Germinal center (tissue), 1 donor: ENCODE measurements at regions not wholly inside any gene's neighbourhood (a gene's known extent, or its start where the extent isn't known, plus 50 kb on each side); places are given as distances from the start of the nearest gene placed in this dataset.
A peak's percentile ranks its signal among the peaks of the same experiment; 100 is the strongest.

Experiments used
- DNase-seq: peaks from one replicate; pipeline ENCODE4 v3.0.0; 2012; ENCODE audit warnings: mixed read lengths, low spot score

DNA sequence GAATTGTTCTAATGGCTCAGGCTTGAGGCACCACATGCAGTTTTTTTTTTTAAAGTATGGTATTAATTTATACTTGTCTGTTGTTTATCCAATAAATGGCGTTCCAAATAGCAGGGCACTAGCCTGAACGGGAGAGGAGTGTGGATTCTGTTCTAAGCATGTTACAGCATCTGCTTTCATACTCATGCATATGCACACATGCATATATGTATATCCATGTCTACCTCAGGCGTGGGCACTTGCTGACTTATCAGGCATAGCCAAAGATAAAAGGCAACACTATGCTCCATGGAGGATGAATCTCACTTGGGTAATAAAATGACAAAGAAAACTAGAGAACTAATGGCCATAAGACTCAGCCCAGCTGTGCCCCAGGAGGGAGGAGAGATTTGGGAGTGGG is 393.8 kb downstream of the GADD45G start:
- DNase-seq = no peak

DNA sequence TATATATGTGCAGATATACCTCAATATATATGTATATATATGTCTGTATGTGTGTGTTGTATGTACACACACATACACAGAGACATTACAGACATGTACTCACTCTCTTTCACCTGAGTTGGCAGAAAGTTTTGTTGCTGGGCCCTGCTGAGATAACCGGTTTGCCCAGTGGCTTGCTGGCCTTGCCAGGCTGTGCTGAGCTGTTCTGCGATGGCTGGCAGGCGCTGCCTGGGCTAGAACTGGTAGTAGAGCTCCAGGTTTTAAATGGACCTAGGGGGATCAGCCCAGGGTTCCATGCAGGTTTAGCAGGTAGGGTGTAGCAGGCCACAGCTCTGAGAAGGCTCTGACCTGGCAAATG is 394.3 kb downstream of the GADD45G start:
- no peak for DNase-seq

- peak; percentile 72 for DNase-seq
Observed at GRCh38 chr9:89999534-90000370, 394.9 kb downstream of the GADD45G start.

DNA sequence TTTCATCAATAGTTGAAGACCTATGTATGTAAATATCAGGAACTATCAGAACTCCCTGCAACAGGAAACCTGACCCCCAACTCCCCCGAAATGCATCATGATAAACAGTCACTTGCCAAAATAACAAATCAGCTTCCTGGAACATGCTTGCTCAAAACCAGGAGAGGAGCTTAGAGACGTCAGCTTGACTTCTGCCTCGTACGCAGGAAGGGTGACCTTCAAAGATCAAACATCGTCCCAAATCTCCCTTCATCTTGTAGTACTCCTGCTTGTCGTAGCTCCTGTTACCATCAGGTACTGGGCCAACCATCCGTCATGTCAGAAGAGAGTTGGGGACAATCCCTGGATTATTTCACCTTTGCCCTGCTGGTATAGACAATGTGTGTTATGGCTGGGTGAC is 396.1 kb downstream of the GADD45G start:
- DNase-seq = no peak

GRCh38 chr9:90001747-90002146 is 396.9 kb downstream of the GADD45G start:
- DNase-seq = no peak

GRCh38 chr9:90002397-90003271 is 397.8 kb downstream of the GADD45G start:
- DNase-seq = no peak

DNA sequence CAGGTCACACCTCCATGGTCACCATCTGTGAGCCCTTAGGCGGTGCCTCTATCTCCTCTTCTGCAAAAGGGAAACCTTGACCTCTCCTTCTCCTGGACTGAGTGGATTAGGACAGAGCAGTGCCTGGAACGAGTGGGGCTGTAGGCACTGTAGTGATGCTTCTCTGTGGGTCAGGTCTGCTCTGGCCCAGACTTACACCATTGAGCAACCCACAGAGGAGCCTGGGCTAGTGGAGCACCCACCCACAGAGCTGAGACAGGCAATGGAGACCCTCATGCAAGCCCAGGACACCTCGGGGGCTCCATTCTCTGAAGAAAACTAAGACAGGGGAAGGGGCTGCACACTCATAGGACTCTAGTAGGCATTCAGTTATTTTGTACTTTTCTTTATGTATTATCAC is 400.6 kb downstream of the GADD45G start:
- no peak for DNase-seq

DNA sequence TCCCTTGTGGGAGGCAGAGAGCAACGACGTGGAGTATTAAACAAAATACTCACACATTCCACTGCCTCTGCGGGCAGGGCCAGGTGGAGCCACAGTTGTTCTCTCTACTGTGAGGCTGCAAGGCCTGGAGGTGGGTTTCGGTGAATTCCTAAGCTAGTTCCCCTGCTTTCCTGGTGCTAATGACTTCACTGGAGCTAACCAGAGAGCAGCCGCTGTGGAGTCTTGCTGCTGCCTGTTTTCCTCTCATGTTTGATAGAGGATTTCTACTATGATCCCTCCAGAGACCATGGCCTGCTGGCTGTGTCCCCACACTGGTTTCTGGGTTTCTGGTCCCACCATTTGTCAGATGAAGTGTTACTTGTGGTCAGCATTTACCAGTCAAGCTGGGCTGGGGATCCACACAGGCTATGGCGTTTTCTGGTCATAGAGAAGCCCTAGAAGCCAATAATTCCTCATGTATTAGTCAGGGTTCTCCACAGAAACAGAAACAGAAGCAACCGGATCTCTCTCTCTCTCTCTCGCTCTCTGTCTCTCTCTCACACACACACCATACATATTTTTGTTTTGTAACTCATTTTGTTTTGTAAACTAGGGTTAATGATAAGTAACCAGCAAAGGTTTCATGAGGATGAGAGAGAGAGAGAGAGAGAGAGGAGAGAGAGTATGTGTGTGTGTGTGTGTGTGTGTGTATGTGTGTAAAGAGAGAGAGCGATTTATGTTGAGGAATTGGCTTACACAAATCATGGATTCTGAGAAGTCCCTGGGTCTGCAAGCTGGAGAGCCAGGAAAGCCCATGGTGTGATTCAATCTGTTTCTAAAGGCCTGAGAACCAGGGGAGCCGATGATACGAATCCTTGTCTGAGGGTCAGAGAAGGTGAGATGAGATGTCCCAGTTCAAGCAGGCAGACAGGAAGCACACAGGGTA is 403.0 kb downstream of the GADD45G start:
- DNase-seq = no peak

DNA sequence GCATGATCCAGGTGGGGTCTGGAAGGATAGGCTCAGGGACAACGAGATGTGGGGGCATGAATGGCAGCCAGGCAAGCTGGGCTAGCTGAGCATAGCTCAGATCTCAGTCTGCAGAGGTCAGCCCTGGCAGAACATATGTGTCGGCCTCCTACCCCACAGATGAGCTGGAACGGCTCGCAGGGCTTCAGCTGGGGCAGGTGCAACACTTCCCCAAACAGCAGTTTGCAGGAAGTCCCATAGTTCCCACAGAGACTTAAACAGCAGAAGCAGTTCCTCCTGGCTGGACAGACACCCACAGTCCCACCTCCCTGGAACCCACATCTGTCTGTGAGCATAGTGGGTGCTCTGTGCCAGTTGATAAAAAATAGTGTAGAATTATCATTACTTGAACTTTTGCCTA is 404.6 kb downstream of the GADD45G start:
- peak; percentile 49 for DNase-seq

- no peak for DNase-seq
Observed at GRCh38 chr9:90010793-90011192, 406.0 kb downstream of the GADD45G start.

DNA sequence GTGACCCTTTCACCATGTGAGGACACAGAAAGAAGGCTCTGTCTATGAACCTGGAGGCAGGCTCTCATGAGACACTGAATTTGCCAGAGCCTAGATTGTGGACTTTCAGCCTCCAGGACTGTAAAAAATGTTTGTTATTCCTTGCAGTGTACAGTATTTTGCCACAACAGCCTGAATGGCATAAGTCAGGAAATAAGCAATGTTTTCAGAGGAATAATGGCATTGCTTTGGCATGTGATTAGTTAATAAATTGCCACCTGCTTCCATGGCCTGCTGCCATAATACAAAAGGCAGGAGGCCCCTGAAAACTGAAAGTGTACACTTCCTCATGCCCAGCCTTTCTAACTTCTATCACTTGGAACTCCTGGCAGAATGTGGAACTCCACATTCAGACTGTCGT is 408.1 kb downstream of the GADD45G start:
- no peak for DNase-seq

DNA sequence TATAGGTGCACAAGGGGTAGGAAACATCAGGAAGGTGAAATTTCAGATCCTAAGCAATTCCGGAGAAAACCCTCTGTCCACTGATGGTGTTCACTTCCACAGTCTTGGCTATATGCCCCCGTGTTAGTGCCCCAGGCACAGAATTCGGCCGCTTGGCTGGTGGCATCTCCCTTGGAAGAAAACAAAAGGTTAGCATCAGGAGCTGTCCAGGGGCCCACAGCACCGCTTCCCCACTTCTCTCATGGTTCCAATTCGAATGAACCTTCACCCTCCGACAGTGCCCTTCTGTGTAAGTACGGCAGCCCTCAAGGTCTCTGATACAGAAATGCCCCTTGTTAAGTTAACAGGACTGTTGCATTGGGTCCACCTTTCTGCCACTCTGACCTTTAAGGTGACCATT is 409.0 kb downstream of the GADD45G start:
- no peak for DNase-seq

GRCh38 chr9:90014421-90014820 is 409.6 kb downstream of the GADD45G start:
- no peak for DNase-seq

DNA sequence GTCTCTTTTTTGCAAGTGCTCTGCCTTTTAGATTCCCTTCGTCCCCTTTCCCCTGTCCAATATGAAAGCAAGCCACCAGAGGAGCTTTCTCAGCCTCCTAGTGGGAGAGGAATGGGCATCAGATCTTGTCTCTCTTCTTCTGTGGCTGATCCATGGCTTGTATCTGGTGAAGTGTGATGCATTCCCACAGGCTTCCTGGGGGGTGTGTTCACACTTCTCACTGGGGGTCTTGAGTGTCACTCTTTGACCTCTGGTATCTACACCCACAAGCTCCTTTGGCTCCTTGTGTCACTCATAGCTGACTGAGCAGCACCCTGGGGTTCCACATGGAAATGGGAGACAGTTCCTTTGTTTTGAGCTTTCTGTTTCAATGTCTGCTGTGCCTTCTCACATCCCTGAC is 411.5 kb downstream of the GADD45G start:
- DNase-seq = no peak

GRCh38 chr9:90017679-90018078 is 412.9 kb downstream of the GADD45G start:
- no peak for DNase-seq

GRCh38 chr9:90018688-90019087 is 413.9 kb downstream of the GADD45G start:
- no peak for DNase-seq

DNA sequence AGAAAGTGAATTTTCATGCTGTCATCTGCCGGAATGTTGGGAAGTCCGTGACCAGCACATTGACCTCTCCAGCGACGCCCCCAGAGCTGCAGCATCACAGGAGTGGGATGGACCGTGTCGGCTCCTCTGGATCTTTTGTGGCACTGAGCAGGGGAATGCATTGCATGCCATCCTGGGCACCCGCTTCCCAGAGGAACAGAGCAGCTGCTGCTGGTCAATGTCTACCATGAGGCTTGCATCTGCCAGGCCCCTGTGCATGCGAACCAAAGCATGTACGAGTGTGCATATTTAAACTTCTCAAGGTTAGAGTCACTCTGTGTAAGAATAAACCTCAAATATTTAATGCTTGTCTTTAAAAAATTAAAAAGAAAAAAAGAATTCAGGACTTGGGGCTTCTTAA is 414.8 kb downstream of the GADD45G start:
- DNase-seq = no peak

DNA sequence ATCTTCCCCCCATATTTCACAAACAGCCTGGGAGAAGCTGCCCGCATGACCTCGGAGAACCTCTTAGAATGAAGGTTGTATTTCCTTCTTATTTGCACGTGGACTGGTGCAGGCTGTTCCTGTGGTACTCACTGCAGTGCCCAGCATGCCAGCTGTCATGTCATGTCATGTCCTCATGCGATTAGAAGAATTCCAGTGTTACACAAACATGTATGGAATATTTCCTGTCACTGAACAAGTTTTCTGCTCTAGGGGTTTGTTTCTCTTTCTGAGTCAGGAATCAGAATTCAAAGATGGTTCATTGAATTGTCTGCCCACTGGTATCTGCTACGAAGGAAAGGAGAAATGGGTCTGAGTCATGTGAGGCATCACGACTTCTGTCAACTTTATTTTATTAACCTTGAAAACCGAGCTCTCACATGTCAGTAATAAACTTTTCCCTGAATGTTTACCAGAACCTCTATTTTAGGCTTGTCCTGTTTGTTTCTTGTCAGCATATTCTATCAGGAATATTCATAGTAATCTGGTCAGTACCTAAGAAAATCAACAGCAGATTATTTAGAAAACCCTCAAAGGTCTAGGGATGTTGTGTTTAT is 415.6 kb downstream of the GADD45G start:
- no peak for DNase-seq

DNA sequence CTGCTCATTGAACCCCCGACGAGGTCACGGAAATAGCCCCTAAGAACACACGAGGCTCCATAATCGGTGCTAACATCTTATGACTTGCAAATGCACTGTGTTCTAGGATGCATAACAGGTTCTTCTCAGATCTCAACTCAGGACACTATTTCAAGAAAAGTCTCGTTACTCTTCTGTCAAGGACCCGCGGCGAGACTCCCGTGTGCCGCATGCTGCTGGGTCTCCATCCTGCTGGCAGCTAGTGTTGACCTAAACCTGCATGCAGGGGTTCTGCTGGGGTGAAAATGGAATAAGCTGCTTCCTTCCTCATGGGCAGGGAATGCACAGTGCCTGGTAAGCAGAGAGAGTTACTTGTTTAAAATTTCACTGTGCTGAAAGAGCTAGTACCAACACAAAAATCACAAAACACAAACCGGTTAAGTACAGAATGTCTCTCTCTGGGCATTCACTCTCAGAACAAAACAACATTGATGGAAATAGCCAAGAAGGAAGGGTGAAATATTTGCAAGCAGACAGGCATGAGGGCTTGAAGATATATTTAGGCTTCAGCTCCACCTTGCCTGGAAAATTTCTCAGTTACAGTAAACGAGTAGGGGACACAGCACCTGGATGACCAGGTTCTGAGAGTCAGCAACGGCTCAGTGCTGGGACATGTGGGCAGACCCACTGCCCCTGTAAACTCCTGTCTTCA is 416.5 kb downstream of the GADD45G start:
- DNase-seq = no peak

DNA sequence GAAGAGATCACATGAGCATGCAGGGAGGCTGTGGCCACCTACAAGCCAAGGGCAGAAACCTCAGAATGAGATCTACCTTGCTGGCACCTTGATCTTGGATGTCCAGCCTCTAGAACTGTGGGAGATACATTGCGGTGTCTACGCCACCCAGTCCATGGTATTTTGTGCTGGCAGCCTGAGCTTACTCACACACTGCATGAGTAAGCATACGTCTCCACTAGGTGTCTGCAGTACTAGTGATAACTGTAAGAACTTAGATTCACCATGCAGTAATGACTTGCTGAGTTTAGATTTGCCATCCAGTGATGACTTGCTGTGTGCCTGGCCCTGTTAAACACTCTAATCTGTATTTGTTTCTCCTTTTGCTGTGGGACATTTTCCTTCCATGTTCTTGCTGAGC is 417.7 kb downstream of the GADD45G start:
- no peak for DNase-seq

DNA sequence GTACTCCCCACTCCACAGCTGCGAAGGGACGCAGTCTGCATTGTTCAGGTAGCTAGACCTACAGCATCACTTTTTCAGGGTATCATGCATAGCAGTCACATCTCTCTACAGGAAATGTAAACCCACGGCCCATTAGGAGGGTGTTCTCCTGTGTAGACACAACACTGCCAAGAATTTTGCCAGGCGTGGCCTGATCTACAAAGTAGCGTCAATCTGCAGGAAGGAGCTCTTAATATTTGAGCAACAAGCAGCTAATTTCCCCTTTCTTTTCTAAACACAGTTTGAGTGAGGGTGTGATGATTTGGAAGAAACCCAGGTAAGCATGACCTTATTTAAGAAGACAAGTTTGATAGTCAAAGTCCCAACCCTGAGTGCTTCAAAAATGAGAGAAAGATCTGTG is 419.0 kb downstream of the GADD45G start:
- DNase-seq = no peak
